Ishikawa (cell line): ENCODE measurements at regions not wholly inside any gene's neighbourhood (a gene's known extent, or its start where the extent isn't known, plus 50 kb on each side); places are given as distances from the start of the nearest gene placed in this dataset.

Source experiments
- CEBPB ChIP-seq: IDR thresholded peaks from 2 replicates; pipeline ENCODE4 v1.6.1; 2012
- FOXM1 ChIP-seq: IDR thresholded peaks from 2 replicates; pipeline ENCODE4 v1.6.1; 2012; ENCODE audit warnings: low read depth, borderline replicate concordance
- MAX ChIP-seq: IDR thresholded peaks from 2 replicates; pipeline ENCODE4 v1.6.1; 2012
- RAD21 ChIP-seq: IDR thresholded peaks from 2 replicates; pipeline ENCODE4 v1.6.1; 2012; ENCODE audit warnings: low read depth
- REST ChIP-seq: IDR thresholded peaks from 2 replicates; pipeline ENCODE4 v1.6.1; 2012; ENCODE audit warnings: low read depth, mild to moderate bottlenecking
- TAF1 ChIP-seq: IDR thresholded peaks from 2 replicates; pipeline ENCODE4 v1.6.1; 2012; ENCODE audit warnings: low read depth, mild to moderate bottlenecking
- TCF12 ChIP-seq: IDR thresholded peaks from 2 replicates; pipeline ENCODE4 v1.6.1; 2012; ENCODE audit warnings: low read depth
- YY1 ChIP-seq: IDR thresholded peaks from 2 replicates; pipeline ENCODE4 v1.6.1; 2012; ENCODE audit warnings: low read depth

GRCh38 chr10:25867321-25867720 is 66.7 kb upstream of the MYO3A start:
- TF ChIP-seq YY1 (no peak), RAD21 (no peak), REST (no peak), TCF12 (no peak), CEBPB (no peak), TAF1 (no peak), MAX (no peak), FOXM1 (no peak)
